HG03520 (cell line): ENCODE measurements at regions not wholly inside any gene's neighbourhood (a gene's known extent, or its start where the extent isn't known, plus 50 kb on each side); places are given as distances from the start of the nearest gene placed in this dataset.
"Not testable (repeated sequence)": the region's sequence is repeated elsewhere in the genome, so short reads cannot be mapped to it uniquely, and the experiment has no call there.

Source experiments
- ATAC-seq: cut with Tn5 transposase; IDR thresholded peaks from one replicate; pipeline ENCODE4 v1.9.1; 2021; ENCODE audit warnings: mild to moderate bottlenecking, moderate library complexity; ENCODE audit not compliant: unreplicated experiment

DNA sequence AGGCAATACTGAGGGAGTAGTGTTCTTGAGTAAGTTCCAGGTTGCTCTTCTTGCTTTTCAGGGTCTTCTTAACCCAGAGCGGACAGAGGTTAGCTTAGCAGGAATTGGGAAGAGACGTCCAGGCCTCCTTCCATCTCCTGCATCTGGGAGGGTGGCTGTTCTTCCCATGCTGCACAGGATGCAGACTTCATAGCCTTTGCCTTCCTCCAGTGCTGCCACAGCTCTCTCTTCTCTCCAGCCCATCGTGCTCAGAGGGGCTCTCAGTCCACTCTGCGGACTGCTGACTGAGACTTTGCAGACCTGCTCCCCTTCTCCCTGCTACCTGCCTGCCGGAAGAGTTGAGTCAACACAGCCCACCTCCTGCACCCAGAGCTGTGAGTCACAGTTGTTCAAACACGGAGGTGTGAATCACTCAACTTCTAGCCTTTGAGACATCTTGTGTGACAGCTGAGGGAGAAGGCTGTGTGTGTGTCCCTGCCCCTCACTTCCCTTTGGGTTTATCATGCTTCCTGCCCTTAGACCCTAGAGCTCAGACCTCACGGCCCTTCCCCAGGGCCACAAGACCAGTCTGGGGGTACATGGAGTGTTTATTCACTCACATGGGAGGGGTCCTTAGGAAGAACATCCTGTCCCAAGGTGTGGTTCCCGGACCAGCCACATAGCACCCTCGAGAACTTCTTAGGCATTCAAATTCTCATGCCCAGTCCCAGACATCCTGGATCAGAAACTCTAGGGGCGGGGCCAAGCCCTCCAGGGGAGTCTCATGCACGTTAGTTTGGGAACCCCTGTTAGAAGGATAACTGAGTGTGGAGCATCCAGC is 158.3 kb upstream of the CACNA1E start:
- ATAC-seq = no peak

DNA sequence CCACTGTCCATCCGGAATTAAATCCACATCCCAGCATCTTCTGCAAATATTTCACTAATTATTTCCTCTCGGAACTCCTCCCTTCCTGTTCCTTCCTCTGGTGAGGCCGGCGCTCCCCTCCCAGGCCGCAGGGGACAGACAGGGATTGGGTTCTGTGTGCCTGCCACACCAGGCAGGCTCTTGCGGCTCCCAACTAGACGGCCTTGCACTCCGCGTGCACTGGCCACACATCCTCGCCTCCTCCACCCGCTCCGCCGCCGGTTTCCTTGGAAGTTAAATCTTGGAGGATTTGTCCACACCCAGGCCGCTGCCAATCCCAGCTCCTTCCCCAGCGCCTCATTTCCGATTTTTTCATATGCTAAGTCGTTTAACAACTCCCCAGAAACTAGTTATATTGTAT is 157.6 kb upstream of the CACNA1E start:
- ATAC-seq = not testable (repeated sequence)

DNA sequence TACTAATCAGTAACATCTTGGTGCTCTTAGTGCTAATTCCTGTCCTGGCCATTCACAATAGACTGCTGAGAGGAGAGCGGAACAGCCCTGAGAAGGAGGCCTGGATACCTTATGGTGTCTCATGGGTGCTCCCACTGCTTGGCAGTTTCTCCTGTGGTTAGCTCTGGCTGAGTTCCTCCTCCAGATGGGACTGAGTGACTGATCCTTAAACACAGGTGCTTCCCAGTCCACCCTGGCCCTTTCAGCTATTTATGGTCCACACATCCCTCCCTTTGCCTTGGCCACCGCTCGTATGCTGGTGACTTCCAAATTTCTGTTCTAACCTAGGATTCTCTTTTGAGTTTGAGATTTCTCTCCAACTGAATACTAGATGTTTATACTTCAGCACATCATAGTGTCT is 157.0 kb upstream of the CACNA1E start:
- no peak for ATAC-seq

DNA sequence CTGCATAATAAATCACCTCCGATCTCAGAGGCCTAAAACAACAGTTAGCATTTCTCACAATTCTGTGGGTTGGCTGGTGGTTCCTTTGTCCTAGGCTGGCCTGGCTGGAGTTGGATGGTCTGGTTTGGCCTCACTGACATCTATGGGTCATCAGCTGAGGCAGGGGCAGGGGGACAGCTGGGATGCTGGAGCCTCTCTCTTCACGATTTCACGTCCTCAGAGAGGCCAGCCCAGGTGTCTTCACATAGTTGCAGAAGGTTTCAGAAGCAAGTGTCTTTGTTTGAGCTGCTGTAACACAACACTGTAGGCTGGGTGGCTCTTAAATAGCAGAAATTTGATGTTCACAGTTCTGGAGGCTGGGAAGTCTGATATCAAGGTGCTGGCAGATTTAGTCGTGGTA is 155.5 kb upstream of the CACNA1E start:
- no peak for ATAC-seq

DNA sequence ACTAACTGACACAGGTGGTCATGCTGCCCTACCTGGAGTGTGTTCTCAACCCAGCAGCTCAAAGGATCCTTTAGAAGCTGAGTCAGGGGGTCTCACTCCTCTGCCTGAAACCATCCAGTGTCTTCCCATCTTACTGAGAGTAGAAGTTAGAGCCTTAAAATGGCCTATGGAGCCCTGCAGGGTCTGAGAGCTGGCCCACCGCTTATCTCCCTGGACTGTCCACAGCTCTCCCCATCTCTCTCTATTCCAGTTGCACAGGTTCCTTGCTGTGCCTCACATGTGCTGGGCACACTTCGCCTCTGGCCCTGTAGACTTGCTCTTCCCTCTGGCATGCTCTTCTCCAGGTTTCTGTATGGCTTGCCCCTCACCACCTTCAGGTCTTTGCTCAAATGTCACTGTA is 148.6 kb upstream of the CACNA1E start:
- no peak for ATAC-seq

GRCh38 chr1:181335631-181336030 is 147.7 kb upstream of the CACNA1E start:
- no peak for ATAC-seq

DNA sequence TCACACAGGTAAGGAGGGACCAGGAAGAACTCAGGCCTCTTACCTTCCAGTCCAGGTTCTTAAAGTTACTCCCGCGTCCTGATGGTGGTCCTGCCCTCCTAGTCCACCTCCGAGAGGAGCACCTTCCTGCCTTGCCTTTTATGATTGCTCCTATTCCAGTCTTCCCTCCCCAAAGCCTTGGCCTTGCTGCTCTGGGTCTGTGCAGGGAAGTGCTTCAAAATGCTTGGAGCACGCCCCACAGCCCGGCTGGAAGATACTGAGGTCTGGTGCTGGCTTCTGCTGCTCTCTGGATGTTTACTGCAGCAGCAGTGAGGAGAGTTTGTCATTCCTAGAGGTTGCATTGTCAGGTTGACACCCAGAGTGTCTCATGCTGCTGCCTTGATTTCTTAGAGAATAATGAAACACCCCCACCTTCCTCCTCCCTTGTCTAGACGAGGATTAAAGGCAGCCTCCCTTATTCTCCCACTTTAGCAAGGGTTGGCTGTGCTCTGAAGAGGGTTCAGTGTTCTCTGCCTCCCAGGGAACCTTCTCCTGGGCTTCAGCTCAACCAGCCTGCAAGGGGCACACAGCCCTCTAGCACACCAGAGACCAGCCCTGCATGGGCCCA is 142.2 kb upstream of the CACNA1E start:
- no peak for ATAC-seq

DNA sequence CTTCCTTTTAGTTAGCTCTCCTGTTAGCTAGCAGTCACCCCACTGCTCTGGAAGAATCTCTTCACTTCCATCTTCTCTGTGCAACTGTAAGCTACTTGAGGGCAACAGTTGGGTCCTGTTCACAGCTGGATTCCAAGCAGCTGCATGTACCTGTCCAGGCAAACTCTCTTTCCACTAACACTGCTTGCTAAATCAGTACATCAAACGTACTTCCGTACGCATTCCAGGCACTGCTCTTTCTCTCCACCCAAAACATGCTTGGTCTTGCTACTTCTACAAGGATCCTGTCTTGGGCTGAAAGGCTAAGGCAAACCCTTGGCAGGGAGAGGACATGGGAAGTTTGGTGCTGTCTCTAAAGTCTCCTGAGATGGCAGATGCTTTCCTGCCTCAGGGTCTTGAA is 139.2 kb upstream of the CACNA1E start:
- no peak for ATAC-seq

- ATAC-seq = no peak
These were observed 138.2 kb upstream of the CACNA1E start for GRCh38 chr1:181345146-181345545.

- no peak for ATAC-seq
These were observed 135.6 kb upstream of the CACNA1E start for GRCh38 chr1:181347495-181348390.

- no peak for ATAC-seq
These were observed 133.8 kb upstream of the CACNA1E start for GRCh38 chr1:181349512-181349911.

DNA sequence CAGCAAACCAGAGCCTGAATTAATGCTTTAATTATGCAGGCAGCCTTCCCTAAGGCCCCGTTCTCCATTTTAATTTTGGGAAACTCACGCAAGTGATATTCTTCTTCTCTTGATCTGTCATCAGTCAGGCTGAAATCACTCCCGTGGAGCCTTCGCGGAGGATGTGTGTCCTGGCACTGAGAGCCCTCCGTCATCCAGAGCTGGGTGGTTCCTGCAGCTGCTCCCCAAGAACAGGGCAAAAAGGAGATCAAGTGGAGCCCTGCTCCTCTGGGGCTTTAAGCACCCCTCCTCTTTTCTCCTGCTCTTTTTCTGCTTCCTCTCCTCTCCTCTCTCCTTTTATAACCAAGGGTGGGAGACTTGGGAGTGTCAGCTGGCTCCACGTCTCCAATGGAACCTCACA is 133.2 kb upstream of the CACNA1E start:
- no peak for ATAC-seq

DNA sequence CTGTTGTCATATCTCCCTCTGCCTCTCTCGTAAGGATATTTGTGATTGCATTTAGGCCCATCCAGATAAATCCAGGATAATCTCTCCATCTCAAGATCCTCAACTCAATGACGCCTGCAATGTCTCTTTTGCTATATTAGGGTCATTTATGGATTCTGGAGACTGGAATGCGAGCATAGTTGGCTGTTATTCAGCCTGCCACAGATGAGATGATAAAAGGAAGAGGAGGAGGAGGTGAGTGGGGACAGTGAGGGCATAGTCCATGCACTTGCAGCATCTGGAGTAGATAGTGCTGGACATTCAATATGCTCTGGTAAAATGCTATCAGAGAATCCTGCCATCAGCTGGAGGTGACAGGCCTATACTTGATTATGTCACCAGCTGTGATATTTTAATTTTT is 131.6 kb upstream of the CACNA1E start:
- no peak for ATAC-seq

DNA sequence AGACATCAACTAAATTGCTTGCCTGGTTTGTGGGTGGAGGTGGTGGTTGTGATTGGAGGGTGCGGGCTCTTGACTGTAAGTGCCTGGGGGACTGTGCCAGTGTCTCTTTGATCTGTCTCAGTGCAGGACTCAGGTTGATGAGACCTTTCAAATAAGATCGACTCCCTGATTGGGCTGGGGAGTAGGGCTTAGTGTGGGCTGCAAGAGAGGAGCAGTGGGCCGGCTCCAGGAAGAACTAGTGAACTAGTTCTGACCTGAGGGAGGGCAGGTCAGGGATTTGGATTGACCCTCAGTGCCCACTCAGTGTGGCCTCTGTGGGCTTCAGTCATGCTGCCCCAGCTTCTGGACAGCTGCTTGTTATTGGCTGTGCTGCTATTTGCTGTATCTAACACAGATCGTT is 130.6 kb upstream of the CACNA1E start:
- no peak for ATAC-seq

DNA sequence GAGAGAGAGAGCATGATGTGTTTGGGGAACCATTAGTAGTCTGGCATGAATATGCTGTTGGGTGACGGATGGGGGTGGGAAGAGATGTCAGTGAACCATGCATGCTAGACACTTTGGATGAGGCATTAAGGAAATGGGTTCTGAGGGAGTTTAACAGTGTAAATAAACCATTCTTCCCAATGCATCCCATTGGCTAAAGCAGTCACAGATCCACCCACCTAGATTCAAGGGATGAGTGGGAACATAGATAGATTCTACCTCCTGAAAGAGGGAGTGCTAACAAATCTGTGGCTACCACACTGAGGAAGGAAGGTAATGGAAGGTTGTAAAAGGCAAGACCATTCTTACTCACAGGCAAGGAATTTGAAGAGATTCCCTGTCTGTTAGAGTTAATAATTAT is 129.8 kb upstream of the CACNA1E start:
- ATAC-seq = no peak

DNA sequence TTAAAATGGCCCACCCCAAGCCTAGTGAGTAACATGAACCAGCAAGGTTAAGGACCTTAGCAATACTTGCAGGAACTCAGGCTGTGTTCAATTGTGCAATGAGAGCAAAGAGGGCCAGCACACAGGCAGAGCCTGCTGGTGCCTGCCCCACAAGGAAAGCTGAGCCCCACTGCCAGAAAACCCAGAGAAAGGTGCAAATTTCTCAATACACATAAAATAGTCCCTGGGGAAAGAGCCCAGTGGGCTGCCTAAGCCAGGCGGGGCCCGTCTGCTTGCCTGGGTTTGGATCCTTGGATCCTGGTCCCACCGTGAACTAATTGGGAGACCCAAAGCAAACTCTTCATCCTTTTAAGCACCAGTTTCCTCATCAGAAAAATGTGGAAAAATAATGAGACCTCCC is 128.5 kb upstream of the CACNA1E start:
- ATAC-seq = no peak

- no peak for ATAC-seq
These were observed 126.6 kb upstream of the CACNA1E start for GRCh38 chr1:181356505-181357340.

- no peak for ATAC-seq
These were observed 124.3 kb upstream of the CACNA1E start for GRCh38 chr1:181359012-181359411.

DNA sequence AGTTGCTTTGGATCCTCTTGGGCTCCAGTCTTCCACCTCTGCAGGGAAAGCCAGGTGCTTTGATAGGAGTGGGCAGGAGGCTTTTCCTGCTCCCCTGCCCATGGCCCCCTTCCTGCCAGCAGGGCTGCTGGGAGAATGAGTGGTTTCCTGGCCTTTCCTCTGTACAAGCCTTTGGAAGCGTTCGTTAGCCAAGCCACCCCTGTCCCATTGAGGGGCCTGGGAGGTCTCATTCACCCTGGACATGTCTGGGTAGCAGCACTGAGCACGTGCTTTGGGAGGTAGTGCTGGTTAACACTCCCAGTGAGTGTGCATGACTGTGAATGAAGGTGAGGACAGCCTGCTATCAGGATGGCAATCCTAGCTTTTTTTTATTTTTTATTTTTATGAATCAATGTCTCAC is 118.5 kb upstream of the CACNA1E start:
- no peak for ATAC-seq

DNA sequence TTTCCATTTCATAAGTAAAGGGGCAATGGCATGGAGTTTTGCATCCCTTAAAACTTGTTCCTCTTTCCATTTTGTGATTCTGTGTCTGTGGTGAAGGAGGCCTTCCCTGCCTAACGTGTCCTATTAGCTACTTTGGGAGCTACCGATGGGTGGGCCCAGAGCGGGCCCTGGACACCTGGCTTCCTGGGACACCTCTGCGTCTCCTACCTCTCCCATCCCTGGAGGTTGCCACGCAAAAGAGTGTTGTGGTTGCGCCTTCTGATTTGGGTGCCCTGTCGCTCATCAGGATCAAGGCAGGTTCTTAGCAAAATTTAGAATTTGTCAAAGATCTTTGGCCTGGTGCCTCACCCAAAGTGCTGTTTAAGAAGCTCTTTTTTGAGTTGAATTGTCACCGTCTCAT is 116.4 kb upstream of the CACNA1E start:
- no peak for ATAC-seq

DNA sequence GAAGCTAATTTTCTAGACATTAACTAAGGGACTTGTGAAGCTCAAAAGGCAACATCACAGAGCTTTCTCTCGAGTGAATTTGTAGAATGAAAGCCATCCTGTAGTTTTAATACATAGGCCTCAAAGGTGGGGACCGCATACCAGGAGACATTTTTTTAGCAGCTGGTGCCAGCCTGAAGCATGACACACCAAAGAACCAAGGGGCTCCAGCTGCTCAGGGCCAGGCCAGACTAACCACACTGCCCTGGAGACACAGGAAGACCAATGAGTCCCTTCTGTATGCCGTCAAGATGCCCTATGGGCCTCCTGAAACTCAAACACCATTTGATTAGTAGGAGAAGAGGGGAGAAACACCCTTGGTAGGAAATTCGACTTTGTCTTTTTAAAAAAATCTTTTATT is 113.9 kb upstream of the CACNA1E start:
- no peak for ATAC-seq
